ENCODE measurements at regions not wholly inside any gene's neighbourhood (a gene's known extent, or its start where the extent isn't known, plus 50 kb on each side); places are given as distances from the start of the nearest gene placed in this dataset.
"Not testable (repeated sequence)": the region's sequence is repeated elsewhere in the genome, so short reads cannot be mapped to it uniquely, and the experiment has no call there.

DNA sequence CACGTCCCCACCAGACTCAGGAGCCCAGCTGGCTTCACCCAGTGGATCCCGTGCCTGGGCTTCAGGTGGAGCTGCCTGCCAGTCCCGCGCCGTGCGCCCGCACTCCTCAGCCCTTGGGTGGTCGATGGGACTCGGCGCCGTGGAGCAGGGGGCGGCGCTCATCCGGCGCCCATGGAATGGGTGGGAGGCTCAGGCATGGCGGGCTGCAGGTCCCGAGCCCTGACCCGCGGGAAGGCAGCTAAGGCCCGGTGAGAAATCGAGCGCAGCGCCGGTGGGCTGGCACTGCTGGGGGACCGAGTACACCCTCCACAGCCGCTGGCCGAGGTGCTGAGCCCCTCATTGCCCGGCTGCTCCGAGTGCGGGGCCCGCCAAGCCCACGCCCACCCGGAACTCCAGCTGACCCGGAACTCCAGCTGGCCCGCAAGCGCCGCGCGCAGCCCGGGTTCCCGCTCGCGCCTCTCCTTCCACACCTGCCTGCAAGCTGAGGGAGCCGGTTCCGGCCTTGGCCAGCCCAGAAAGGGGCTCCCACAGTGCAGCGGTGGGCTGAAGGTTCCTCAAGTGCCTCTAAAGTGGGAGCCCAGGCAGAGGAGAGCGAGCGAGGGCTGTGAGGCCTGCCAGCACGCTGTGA lies 1184.6 kb downstream of the PLA2G4A start:
- not testable (repeated sequence) for H3K9me3 Mint-ChIP-seq, H3K27ac Mint-ChIP-seq, H3K4me3 Mint-ChIP-seq, H3K27me3 Mint-ChIP-seq, H3K36me3 Mint-ChIP-seq, H3K4me1 Mint-ChIP-seq

DNA sequence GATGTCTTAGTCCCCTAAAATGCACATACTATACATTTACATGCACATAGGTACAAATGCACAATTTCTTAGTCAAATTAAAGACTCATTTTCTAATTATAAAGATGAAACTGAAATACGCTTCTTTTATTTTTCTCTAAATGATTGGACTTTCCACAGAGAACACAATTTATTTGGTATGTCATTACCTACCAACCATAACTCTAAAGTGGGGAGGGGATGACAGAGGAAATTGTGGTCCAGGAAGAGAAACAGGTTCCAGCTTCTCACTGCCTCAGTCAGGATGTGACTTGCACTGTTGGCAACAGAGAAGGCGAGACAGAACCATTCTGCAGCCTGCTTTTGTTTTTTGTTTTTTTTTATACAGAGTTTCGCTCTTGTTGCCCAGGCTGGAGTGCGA lies 1189.2 kb downstream of the PLA2G4A start:
- H3K4me3 Mint-ChIP-seq, result no peak overlapping the region
- no peaks in the 10 kb centered on the region for H3K4me1 Mint-ChIP-seq
- peaks cover 6% of the 10 kb centered on the region for H3K9me3 Mint-ChIP-seq
- no peaks in the 10 kb centered on the region for H3K36me3 Mint-ChIP-seq
- no peaks in the 10 kb centered on the region for H3K27me3 Mint-ChIP-seq
- no peak overlapping the region for H3K27ac Mint-ChIP-seq

DNA sequence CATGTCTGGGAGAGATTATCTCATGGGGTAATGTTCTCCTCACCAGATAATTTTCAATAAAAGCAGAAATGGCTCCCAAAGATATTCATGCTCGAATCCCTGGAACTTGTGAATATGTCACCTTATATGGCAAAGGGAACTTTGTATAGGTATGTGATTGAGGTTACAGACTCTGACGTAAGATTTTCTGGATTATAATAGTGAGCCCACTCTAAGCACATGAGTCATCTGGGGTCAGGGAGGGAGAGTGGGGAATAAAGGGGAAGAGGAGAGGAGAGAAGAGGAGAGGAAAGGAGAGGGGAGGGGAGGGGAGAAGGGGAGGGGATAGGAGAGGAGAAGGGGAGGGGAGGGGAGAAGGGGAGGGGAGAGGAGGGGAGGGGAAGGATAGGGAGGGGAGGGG lies 1193.9 kb downstream of the PLA2G4A start:
- H3K27ac Mint-ChIP-seq, result no peak overlapping the region
- no peak overlapping the region for H3K4me3 Mint-ChIP-seq
- H3K36me3 Mint-ChIP-seq, result no peaks in the 10 kb centered on the region
- H3K4me1 Mint-ChIP-seq, result no peaks in the 10 kb centered on the region
- H3K9me3 Mint-ChIP-seq, result peaks cover 6% of the 10 kb centered on the region
- no peaks in the 10 kb centered on the region for H3K27me3 Mint-ChIP-seq

DNA sequence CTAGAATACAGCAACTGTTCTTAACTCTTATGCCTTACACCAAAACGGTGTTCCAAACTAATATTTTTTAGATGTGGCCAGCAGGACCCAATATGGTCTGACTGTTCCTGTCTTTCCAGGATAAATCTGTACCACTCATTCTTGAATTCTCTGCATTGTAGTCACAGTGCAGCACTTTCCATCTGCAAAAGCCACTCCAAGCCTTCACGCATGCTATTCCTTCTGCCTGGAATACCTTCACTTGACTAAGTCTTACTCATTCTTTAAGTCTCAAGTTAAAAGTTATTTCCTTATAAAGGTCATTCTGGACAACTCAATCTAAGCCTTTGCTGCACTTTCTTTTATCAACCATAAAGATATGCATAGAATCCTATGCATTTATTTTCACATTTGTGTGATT lies 1194.5 kb downstream of the PLA2G4A start:
- peaks cover 6% of the 10 kb centered on the region for H3K9me3 Mint-ChIP-seq
- H3K27ac Mint-ChIP-seq, result no peak overlapping the region
- H3K27me3 Mint-ChIP-seq, result no peaks in the 10 kb centered on the region
- no peak overlapping the region for H3K4me3 Mint-ChIP-seq
- no peaks in the 10 kb centered on the region for H3K4me1 Mint-ChIP-seq
- H3K36me3 Mint-ChIP-seq, result no peaks in the 10 kb centered on the region

DNA sequence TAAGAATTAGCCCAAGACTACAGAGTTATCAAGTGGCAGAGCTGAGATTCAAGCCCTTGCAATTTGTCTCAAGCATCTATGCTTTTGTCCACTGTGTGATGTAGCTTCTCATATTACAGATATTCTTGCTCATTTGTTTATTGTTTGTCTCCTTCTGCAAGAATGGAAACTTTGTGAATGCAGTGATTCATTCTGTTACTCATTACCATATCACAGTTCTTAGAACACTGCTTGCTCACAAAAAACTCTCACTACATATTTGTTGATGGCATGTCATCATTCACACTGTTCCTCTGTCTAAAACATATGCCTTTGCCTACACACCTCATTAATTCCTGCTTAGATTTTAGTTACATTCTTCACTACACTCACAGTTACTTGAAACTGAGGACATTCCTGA lies 1198.9 kb downstream of the PLA2G4A start:
- Mint-ChIP-seq H3K36me3 (no peaks in the 10 kb centered on the region), H3K27ac (no peak overlapping the region), H3K27me3 (no peaks in the 10 kb centered on the region), H3K9me3 (no peaks in the 10 kb centered on the region), H3K4me3 (no peak overlapping the region), H3K4me1 (no peaks in the 10 kb centered on the region)

DNA sequence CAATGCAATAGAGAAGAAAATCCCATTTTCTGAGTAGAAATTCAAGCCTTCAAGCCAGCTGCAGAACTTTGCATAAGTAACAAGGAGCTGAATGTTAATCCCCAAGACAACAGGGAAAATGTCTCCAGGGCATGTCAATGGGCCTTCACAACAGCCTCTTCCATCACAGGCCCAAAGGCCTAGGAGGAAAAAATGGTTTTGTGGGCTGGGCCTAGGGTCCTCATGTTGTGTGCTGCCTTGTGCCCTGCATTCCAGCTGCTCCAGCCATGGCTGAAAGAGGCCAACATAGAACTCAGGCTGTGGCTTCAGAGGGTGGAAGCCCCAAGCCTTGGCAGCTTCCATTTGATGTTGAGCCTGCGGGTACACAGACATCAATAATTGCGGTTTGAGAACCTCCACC lies 1208.8 kb downstream of the PLA2G4A start:
- H3K27ac Mint-ChIP-seq, H3K27me3 Mint-ChIP-seq, H3K4me3 Mint-ChIP-seq, H3K36me3 Mint-ChIP-seq, H3K4me1 Mint-ChIP-seq, H3K9me3 Mint-ChIP-seq: not testable (repeated sequence)

DNA sequence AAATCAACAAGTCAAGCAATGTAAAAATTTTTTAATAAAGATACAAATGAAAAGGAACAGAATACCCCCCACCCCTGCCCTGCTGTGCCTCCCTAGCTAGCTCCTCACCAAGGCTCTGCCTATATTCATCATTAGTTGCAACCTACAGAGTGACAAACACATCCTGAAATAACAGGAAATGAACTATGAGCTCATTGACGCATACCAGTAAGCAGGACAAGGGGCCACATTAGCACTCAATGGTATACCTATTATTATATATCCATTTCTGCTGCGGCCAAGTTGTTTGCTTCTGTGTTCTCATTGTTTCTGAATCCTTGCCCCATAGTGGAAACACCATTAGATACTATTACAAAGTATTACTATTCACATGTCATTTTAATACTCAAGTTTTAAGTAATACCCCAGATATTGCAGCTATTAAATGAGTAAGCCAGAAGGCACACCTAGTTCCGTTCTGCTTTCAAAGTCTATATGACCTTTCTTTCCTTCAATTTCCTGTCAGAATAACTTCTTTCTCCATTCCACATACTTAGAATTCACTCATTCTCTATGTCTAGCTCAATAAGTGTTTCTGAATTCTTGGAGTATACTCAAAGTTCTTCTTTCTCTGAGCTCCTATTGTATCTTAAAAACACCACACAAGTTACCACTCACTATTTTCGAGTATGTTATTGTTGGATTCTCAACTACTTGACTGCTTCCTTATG lies 1214.9 kb downstream of the PLA2G4A start:
- Mint-ChIP-seq H3K4me1 (no peaks in the 10 kb centered on the region), H3K27me3 (no peaks in the 10 kb centered on the region), H3K36me3 (no peaks in the 10 kb centered on the region), H3K4me3 (no peak overlapping the region), H3K27ac (no peak overlapping the region), H3K9me3 (peaks cover 3% of the 10 kb centered on the region)

DNA sequence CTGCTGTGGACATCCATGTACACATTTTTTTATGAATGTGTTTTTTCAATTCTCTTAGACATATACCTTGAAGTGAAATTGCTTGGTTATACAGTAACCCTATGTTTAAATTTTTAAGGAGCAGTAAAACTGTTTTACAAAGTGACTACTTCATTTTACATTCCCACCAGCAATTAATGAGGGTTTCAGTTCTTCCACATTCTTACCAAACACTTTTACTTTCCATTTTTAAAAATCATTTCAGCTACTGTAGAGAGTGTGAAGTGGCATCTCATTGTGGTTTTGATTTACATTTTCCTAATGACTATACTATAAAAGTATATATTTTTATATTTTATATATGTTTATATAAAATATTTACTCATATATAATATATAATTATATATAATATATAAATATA lies 1221.5 kb downstream of the PLA2G4A start:
- Mint-ChIP-seq H3K36me3 (no peaks in the 10 kb centered on the region), H3K27ac (no peak overlapping the region), H3K9me3 (peaks cover 6% of the 10 kb centered on the region), H3K4me3 (no peak overlapping the region), H3K4me1 (no peaks in the 10 kb centered on the region), H3K27me3 (no peaks in the 10 kb centered on the region)

DNA sequence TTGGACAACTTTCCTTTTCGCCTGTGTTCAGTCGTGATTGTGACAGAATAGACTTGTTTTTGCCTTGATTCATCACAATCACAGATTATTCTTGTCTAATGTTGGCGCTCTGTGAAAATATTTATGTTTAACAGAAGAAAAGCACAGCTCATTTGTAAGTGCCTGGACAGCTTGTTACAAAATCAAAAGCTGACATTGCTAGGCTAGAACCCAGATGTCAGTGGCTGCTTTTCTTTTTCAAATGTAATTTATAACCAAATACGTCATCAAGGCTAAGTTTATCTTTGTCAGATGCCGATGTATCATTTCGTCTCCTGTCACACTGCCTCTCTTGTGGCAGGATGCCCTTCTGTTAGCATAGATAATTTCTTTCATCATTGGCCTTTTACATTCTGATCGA lies 1227.3 kb downstream of the PLA2G4A start:
- no peak overlapping the region for H3K4me3 Mint-ChIP-seq
- H3K27ac Mint-ChIP-seq, result no peak overlapping the region
- no peaks in the 10 kb centered on the region for H3K27me3 Mint-ChIP-seq
- H3K9me3 Mint-ChIP-seq, result peaks cover 6% of the 10 kb centered on the region
- no peaks in the 10 kb centered on the region for H3K4me1 Mint-ChIP-seq
- H3K36me3 Mint-ChIP-seq, result no peaks in the 10 kb centered on the region

DNA sequence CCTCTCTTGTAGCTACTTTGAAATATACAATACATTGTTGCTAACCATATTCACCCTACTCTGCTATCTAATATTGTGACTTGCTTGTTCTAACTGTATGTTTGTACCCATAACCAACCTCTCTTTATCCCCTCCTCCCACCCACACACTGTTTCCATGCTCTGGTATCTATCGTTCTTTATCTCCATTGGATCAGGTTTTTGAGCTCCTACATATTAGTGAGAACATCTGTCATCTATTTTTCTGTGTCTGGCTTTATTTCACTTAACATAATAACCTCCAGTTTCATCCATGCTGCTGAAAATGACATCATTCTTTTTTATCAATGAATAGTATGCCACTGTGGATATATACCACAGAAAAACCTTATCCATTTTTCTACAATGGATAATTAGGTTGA lies 1230.1 kb downstream of the PLA2G4A start:
- no peak overlapping the region for H3K27ac Mint-ChIP-seq
- H3K36me3 Mint-ChIP-seq, result no peaks in the 10 kb centered on the region
- peaks cover 9% of the 10 kb centered on the region for H3K9me3 Mint-ChIP-seq
- no peaks in the 10 kb centered on the region for H3K4me1 Mint-ChIP-seq
- H3K27me3 Mint-ChIP-seq, result no peaks in the 10 kb centered on the region
- no peak overlapping the region for H3K4me3 Mint-ChIP-seq

DNA sequence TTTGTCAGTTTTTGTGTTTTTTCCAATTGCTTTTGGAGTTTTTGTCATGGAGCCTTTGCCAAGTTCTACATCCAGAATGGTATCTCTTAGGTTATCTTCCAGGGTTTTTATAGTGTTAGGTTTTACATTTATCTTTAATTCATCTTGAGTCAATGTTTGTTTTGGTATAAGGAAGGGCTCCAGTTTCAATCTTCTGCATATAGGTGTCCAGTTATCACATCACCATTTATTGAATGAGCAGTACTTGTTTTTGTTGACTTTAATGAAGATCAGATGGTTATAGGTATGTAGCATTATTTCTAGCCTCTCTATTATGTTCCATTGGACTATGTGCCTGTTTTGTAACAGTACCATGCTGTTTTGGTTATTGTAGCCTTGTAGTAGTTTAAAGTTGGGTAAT lies 1233.1 kb downstream of the PLA2G4A start:
- Mint-ChIP-seq H3K4me1 (no peaks in the 10 kb centered on the region), H3K27me3 (no peaks in the 10 kb centered on the region), H3K4me3 (no peak overlapping the region), H3K36me3 (no peaks in the 10 kb centered on the region), H3K9me3 (peaks cover 20% of the 10 kb centered on the region), H3K27ac (no peak overlapping the region)

DNA sequence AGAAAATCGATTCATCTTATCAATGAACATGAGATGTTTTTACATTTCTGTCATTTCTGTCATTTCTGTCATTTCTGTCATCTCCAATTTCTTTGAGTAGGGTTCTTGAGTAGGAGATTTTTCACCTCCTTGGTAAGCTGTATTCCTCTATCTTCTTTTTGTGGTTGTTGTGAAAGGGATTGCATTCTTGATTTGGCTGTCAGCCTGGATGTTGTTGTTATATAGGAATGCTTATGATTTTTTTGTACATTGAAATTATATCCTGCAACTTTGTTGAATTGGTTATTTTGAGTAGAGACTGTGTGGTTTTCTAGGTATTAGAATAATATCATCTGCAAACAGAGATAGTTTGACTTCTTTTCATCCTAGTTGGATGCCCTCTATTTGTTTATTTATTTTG lies 1233.7 kb downstream of the PLA2G4A start:
- H3K36me3 Mint-ChIP-seq, result no peaks in the 10 kb centered on the region
- H3K4me3 Mint-ChIP-seq, result no peak overlapping the region
- H3K4me1 Mint-ChIP-seq, result no peaks in the 10 kb centered on the region
- H3K27ac Mint-ChIP-seq, result no peak overlapping the region
- peaks cover 20% of the 10 kb centered on the region for H3K9me3 Mint-ChIP-seq
- H3K27me3 Mint-ChIP-seq, result no peaks in the 10 kb centered on the region

DNA sequence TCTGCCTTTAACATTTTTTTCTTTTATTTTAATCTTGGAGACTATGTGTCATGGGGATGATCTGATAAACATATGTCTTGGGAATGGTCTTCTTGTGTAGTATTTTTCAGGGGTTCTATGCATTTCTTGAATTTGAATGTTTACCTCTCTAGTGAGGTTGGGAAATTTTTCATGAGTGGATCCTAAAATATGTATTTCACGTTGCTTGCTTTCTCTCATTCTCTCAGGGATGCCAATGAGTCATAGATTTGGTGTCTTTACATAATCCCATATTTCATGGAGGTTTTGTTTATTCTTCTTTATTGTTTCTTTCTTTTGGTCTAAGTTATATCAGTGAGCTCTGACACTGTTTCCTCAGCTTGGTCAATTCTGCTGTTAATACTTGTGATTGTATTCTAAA lies 1237.2 kb downstream of the PLA2G4A start:
- Mint-ChIP-seq H3K9me3 (peaks cover 25% of the 10 kb centered on the region), H3K36me3 (no peaks in the 10 kb centered on the region), H3K4me3 (no peak overlapping the region), H3K4me1 (no peaks in the 10 kb centered on the region), H3K27me3 (no peaks in the 10 kb centered on the region), H3K27ac (no peak overlapping the region)

DNA sequence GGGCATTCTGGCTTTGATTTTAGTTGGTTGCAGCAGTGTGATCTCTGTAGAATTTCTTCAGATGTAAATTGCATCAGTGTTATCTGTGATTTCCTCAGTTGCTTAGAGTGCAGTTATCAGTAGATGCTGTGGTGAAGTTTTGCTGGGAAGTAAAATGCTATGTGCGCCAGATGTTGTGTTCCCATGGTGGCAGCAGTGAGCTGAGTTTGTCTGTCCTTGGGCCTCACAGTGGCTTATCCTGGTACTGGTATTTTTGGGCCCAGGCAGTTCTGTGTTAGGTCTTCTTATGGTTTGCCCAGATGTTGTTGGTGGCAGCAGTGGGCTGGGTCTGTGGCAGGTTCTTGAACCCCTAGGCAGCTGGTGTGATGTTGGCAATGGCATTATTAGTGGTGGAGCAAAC lies 1242.1 kb downstream of the PLA2G4A start:
- Mint-ChIP-seq H3K9me3 (peaks cover 14% of the 10 kb centered on the region), H3K4me3 (no peak overlapping the region), H3K27ac (no peak overlapping the region), H3K36me3 (no peaks in the 10 kb centered on the region), H3K27me3 (no peaks in the 10 kb centered on the region), H3K4me1 (no peaks in the 10 kb centered on the region)

DNA sequence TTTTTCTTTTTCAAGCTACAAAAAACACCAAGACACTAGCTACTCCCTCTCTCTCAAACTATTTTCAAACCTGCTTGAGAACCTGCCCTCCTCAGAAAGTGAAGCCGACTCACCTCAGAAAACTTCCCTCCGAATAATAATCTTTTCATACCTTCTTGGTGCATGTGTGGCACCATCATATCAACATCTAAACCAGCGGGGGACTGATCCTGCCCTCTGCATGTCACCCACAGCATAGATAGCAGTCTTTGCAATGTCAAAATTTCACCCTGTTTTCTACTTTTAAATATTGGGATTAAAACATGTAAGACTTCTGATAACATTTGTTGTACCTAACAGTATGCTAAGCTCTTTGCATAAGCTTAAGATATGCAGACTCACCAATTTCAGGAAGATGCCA lies 1260.3 kb downstream of the PLA2G4A start:
- Mint-ChIP-seq H3K9me3 (peaks cover 9% of the 10 kb centered on the region), H3K27ac (no peak overlapping the region), H3K27me3 (no peaks in the 10 kb centered on the region), H3K4me3 (no peak overlapping the region), H3K36me3 (no peaks in the 10 kb centered on the region), H3K4me1 (no peaks in the 10 kb centered on the region)

DNA sequence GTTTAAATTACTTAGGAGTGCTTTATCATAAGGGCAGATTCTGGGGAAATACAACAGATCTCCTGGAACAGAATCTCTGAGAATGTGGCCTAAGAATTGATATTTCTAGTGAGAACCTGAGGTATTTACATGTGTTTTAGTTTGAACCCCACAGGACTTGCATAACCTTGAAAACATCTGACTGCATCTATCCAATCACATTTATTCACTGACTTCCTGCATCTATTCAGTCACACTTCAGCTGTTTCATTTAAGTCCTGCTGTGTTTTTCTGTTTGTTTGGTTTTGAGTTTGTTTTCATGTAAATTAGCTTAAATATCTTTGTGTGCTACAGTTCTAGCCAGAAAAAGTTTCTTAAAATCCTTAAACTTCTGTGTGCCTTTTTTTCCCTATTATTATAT lies 1260.7 kb downstream of the PLA2G4A start:
- no peaks in the 10 kb centered on the region for H3K27me3 Mint-ChIP-seq
- H3K27ac Mint-ChIP-seq, result no peak overlapping the region
- H3K4me3 Mint-ChIP-seq, result no peak overlapping the region
- no peaks in the 10 kb centered on the region for H3K36me3 Mint-ChIP-seq
- H3K9me3 Mint-ChIP-seq, result peaks cover 9% of the 10 kb centered on the region
- no peaks in the 10 kb centered on the region for H3K4me1 Mint-ChIP-seq

DNA sequence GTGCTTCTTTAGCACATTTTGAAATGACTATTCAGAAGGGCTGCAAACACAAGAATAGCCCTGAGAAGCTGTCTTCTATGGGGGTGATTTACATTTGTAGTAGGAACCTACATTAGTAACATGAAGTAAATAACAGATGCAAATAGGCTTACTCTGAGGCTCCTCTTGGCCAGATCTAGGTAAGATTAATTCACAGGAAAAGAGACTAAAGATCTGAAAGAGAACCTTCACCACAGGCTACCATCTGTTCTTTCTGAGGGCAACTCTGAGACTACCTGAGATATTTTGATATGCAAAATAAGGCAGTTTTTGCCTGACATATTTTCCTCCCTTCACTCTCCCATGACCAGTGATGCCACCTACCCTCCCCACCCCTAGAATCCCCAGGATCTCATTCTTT lies 1267.8 kb downstream of the PLA2G4A start:
- no peak overlapping the region for H3K27ac Mint-ChIP-seq
- no peaks in the 10 kb centered on the region for H3K36me3 Mint-ChIP-seq
- no peak overlapping the region for H3K4me3 Mint-ChIP-seq
- no peaks in the 10 kb centered on the region for H3K27me3 Mint-ChIP-seq
- H3K9me3 Mint-ChIP-seq, result no peaks in the 10 kb centered on the region
- no peaks in the 10 kb centered on the region for H3K4me1 Mint-ChIP-seq
